ENCODE measurements at regions not wholly inside any gene's neighbourhood (a gene's known extent, or its start where the extent isn't known, plus 50 kb on each side); places are given as distances from the start of the nearest gene placed in this dataset.

DNA sequence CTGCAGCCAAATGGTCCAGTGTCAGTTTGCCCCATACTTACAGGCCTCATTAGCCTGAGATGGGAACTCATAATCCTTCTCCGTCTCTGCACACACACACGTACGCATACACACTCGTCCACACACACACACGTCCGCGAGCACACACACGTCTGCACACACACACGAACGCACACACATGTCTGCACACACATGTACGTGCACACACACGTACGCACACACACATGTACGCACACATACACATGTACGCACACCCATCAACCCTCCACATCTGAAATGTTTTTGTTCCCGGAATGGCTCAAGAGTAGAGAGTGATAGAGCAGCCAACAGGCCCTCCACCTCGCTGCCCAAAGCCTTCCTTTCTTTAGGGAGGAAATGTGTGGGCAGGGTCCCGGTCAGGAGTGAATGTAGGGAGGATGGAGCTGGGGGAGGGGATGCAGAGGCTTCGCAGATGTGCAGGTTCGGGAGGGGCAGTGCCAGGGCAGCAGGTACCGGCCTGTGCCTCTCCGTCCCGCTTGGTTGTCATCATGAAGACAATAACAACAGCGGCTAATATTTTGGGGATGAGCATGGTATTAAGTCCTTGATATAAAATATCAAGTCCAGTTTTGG is 52.7 kb downstream of the PTGR3 start:
- intact Hi-C loops (cut with micrococcal nuclease) = no loop called here
- DNase-seq (ENCODE audit: low read depth, low spot score) = no peak
- H3K9me3 ChIP-seq (ENCODE audit: control insufficient read depth in 1 of 2, insufficient read depth in 1 of 2, low read depth in 1 of 2, low read length in 2 of 2) = 0 out of 4 replicates have a peak, but pooled peaks cover 0 to 4% of the 10 kb centered on the region in 2 experiments
- H3K4me2 ChIP-seq (ENCODE audit: low read length) = no peak overlapping the region
- no peak for ATAC-seq
- TF ChIP-seq YY1 (IDR thresholded peaks at IDR 0.05; ENCODE audit: extremely low read depth, insufficient replicate concordance, low read depth, low read length) (no peak), SIN3A (IDR thresholded peaks at IDR 0.05; ENCODE audit: low read depth) (no peak), RAD21 (IDR thresholded peaks at IDR 0.05; ENCODE audit: low read depth) (no peak), POLR2AphosphoS5 (IDR thresholded peaks at IDR 0.05; ENCODE audit: low read depth, low read length) (no peak), SP1 (IDR thresholded peaks at IDR 0.05; ENCODE audit: low read depth) (no peak), ZBTB33 (IDR thresholded peaks at IDR 0.05; ENCODE audit: extremely low read depth, insufficient replicate concordance, low read length) (no peak), TCF7L2 (IDR thresholded peaks at IDR 0.05; ENCODE audit: borderline replicate concordance, extremely low read depth, insufficient read depth, insufficient read length) (no peak), ELF1 (IDR thresholded peaks at IDR 0.05; ENCODE audit: borderline replicate concordance, low read depth) (no peak), SRF (IDR thresholded peaks at IDR 0.05; ENCODE audit: low read depth) (no peak), ZNF274 (IDR thresholded peaks at IDR 0.05; ENCODE audit: low read depth, low read length) (no peak), MAX (IDR thresholded peaks at IDR 0.05) (no peak), ZFX (IDR thresholded peaks at IDR 0.05) (no peak), JUND (IDR thresholded peaks at IDR 0.05) (no peak), CBX3 (IDR thresholded peaks at IDR 0.05; ENCODE audit: low read depth) (no peak), EGR1 (IDR thresholded peaks at IDR 0.05; ENCODE audit: low read depth) (no peak), CEBPB (IDR thresholded peaks at IDR 0.05; ENCODE audit: low read depth) (no peak), EZH2phosphoT487 (IDR thresholded peaks at IDR 0.05; ENCODE audit: borderline replicate concordance) (no peak)
- TF ChIP-seq, protein P1, sequence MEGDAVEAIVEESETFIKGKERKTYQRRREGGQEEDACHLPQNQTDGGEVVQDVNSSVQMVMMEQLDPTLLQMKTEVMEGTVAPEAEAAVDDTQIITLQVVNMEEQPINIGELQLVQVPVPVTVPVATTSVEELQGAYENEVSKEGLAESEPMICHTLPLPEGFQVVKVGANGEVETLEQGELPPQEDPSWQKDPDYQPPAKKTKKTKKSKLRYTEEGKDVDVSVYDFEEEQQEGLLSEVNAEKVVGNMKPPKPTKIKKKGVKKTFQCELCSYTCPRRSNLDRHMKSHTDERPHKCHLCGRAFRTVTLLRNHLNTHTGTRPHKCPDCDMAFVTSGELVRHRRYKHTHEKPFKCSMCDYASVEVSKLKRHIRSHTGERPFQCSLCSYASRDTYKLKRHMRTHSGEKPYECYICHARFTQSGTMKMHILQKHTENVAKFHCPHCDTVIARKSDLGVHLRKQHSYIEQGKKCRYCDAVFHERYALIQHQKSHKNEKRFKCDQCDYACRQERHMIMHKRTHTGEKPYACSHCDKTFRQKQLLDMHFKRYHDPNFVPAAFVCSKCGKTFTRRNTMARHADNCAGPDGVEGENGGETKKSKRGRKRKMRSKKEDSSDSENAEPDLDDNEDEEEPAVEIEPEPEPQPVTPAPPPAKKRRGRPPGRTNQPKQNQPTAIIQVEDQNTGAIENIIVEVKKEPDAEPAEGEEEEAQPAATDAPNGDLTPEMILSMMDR (IDR thresholded peaks at IDR 0.05 in 2 of 3, conservative IDR thresholded peaks at IDR 0.05 in 1 of 3; ENCODE audit: borderline replicate concordance in 1 of 3, insufficient read depth in 1 of 3, low read depth in 2 of 3, low read length in 2 of 3) = no peak
- H3K9ac ChIP-seq (ENCODE audit: low read length) = no peak overlapping the region
- no peak overlapping the region for H2AFZ ChIP-seq (ENCODE audit: low read depth, low read length, poor library complexity, severe bottlenecking)
- no peaks in the 10 kb centered on the region for H4K20me1 ChIP-seq (ENCODE audit: insufficient read depth)
- no peak overlapping the region for H3K27ac ChIP-seq (ENCODE audit: low read depth, low read length)
- H3K27me3 ChIP-seq (ENCODE audit: insufficient read depth, low read length) = no peaks in the 10 kb centered on the region
- no peaks in the 10 kb centered on the region for H3K9me2 ChIP-seq (ENCODE audit: insufficient read depth)
- POLR2A ChIA-PET = no interaction called here
- no peaks in the 10 kb centered on the region for H3K79me2 ChIP-seq (ENCODE audit: insufficient read depth, low read length)
- RAD21 ChIA-PET (ENCODE audit: low non-redundant PET in 1 of 2, low total read pairs in 2 of 2, uncharacterized antibody in 2 of 2, unreplicated experiment in 2 of 2) = no interaction called here
- no peaks in the 10 kb centered on the region for H3K4me1 ChIP-seq (ENCODE audit: control insufficient read depth in 1 of 2, insufficient read depth in 2 of 2, low read length in 2 of 2)
- no peak overlapping the region for H3K4me3 ChIP-seq (replicated peaks in 1 of 2; ENCODE audit: low read depth in 1 of 2, low read length in 2 of 2)
- no peaks in the 10 kb centered on the region for H3K36me3 ChIP-seq (ENCODE audit: control insufficient read depth in 1 of 2, insufficient read depth in 2 of 2, low read length in 2 of 2)
- CTCF ChIA-PET = no interaction called here
- no TSS peak for BruUV-seq (replicated peaks)
